NCI-H226 (cell line): ENCODE measurements at regions not wholly inside any gene's neighbourhood (a gene's known extent, or its start where the extent isn't known, plus 50 kb on each side); places are given as distances from the start of the nearest gene placed in this dataset.

ENCODE experiments used
- DNase-seq: peaks from one replicate; pipeline ENCODE4 v3.0.0-alpha.2; 2015

DNA sequence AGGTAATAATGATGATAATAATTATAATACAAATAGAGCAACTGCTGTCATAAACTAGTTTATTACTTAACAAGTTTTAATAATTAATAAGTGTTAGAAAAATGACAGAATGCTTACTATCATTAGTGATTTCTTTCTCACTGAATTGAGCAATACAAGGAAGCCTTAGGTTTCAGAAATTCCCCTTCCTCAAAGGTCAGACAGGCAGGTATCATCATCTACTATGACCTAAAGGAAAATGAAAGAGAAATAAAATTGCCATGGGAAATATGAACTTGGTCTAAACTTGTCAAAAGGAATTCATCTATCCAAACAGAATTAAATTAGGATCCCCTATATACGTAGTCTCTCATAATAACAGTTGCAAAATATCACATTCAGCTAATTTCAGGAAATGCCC is 56.3 kb upstream of the SLC7A11 start:
- DNase-seq, result no peak

- DNase-seq, result no peak
Measured at GRCh38 chr4:138297743-138298405, 55.7 kb upstream of the SLC7A11 start.

- no peak for DNase-seq
Measured at GRCh38 chr4:138292321-138292720, 50.2 kb upstream of the SLC7A11 start.
